ENCODE measurements at regions not wholly inside any gene's neighbourhood (a gene's known extent, or its start where the extent isn't known, plus 50 kb on each side); places are given as distances from the start of the nearest gene placed in this dataset.

DNA sequence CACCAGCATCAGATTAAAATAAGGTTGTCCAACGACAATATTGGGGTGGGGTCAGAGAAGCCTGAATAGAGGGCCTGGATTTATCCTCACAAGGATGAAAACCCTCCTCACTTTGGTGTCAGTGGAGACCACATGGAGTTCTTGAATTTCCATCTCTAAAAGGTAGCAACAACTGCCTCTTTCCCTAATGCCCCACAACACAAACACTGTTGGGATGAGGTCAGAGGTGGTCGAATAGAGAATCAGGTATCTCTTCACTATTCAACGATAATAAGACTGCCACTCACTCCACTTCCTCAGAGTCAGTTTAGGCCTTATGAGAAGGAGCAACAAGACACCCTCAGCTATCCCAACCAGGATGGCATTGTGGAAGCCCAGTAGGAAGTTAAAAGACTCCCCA, 596.1 kb downstream of the HTR1B start:
- Histone ChIP-seq H3K27ac (ENCODE audit: poor library complexity, severe bottlenecking) (no peak overlapping the region), H3K9me3 (ENCODE audit: severe bottlenecking) (no peaks in the 10 kb centered on the region), H3K27me3 (ENCODE audit: insufficient read depth, poor library complexity, severe bottlenecking) (no peaks in the 10 kb centered on the region), H3K36me3 (ENCODE audit: low read depth) (no peaks in the 10 kb centered on the region), H3K4me3 (ENCODE audit: severe bottlenecking) (no peak overlapping the region), H3K4me1 (ENCODE audit: insufficient read depth, poor library complexity, severe bottlenecking) (no peaks in the 10 kb centered on the region)
- ATAC-seq (ENCODE audit: low read depth) (no peak), DNase-seq (ENCODE audit: low spot score) (no peak)
- TF ChIP-seq, protein P1, sequence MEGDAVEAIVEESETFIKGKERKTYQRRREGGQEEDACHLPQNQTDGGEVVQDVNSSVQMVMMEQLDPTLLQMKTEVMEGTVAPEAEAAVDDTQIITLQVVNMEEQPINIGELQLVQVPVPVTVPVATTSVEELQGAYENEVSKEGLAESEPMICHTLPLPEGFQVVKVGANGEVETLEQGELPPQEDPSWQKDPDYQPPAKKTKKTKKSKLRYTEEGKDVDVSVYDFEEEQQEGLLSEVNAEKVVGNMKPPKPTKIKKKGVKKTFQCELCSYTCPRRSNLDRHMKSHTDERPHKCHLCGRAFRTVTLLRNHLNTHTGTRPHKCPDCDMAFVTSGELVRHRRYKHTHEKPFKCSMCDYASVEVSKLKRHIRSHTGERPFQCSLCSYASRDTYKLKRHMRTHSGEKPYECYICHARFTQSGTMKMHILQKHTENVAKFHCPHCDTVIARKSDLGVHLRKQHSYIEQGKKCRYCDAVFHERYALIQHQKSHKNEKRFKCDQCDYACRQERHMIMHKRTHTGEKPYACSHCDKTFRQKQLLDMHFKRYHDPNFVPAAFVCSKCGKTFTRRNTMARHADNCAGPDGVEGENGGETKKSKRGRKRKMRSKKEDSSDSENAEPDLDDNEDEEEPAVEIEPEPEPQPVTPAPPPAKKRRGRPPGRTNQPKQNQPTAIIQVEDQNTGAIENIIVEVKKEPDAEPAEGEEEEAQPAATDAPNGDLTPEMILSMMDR (IDR thresholded peaks at IDR 0.05; ENCODE audit: poor library complexity, severe bottlenecking) = no peak

DNA sequence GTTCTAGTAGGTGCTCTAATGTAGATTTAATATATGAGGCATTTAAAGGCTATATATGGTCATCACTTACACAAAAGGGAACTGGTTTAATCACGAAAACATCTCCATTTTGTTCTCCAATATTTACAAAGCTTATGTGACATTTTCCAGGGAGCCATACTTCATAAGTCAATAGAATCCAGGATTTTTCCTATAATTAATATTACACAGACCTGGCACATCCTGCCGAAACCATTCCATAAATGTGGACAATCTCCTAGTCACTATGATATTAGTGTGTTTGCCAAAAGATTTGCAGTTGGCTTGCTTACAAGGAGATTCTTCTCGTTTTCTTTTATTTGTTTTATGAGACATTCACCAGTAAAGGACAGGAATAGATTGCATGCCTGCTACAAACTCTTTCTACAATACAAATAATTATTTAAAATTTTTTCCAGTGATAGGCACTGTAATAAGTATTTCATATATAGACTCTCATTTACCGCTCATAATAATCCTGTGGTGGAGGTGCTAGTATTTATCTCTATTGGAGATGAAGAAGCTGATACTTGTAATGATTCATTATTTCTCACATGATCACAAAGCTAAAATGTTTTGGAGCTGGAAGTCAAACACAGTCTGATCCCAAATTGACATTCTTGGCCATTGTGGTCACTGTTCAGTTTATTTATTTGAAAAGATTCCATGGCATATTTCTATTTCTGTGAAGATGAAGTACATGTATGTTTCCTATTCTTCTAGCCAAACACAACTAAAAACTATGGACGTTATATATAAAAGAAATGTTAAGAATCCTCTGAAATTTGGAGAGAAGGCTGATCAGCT, 597.0 kb downstream of the HTR1B start:
- H3K36me3 ChIP-seq (ENCODE audit: low read depth) = no peaks in the 10 kb centered on the region
- H3K4me3 ChIP-seq (ENCODE audit: severe bottlenecking) = no peak overlapping the region
- ATAC-seq (ENCODE audit: low read depth) = no peak
- H3K9me3 ChIP-seq (ENCODE audit: severe bottlenecking) = no peaks in the 10 kb centered on the region
- no peaks in the 10 kb centered on the region for H3K4me1 ChIP-seq (ENCODE audit: insufficient read depth, poor library complexity, severe bottlenecking)
- TF ChIP-seq, protein P1 (IDR thresholded peaks at IDR 0.05; ENCODE audit: poor library complexity, severe bottlenecking) = no peak
- H3K27ac ChIP-seq (ENCODE audit: poor library complexity, severe bottlenecking) = no peak overlapping the region
- DNase-seq (ENCODE audit: low spot score) = no peak
- H3K27me3 ChIP-seq (ENCODE audit: insufficient read depth, poor library complexity, severe bottlenecking) = no peaks in the 10 kb centered on the region

DNA sequence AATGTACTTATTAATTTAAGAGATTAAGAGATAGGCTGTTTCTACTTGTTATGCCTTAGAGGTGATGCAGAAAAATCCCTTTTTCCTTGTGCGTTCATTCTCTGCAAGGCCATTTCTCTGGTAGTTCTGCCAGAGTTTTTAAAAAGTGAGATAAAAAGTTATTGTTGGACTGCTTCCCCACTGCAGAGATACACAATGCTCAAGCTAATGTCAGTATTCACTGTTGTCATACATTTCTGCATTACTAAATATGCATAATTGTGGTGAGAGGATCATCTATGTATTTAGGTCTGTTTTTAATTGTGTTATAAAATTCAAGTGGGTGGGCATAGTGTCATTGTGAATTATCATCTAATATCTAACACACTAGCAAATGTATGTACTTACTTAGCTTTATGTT, 600.4 kb downstream of the HTR1B start:
- Histone ChIP-seq H3K4me3 (ENCODE audit: severe bottlenecking) (no peak overlapping the region), H3K27ac (ENCODE audit: poor library complexity, severe bottlenecking) (no peak overlapping the region), H3K9me3 (ENCODE audit: severe bottlenecking) (no peaks in the 10 kb centered on the region), H3K4me1 (ENCODE audit: insufficient read depth, poor library complexity, severe bottlenecking) (no peaks in the 10 kb centered on the region), H3K36me3 (ENCODE audit: low read depth) (no peaks in the 10 kb centered on the region), H3K27me3 (ENCODE audit: insufficient read depth, poor library complexity, severe bottlenecking) (no peaks in the 10 kb centered on the region)
- no peak for DNase-seq (ENCODE audit: low spot score)
- ATAC-seq (ENCODE audit: low read depth) = no peak
- TF ChIP-seq, protein P1 (IDR thresholded peaks at IDR 0.05; ENCODE audit: poor library complexity, severe bottlenecking) = no peak

- DNase-seq (ENCODE audit: low spot score) (no peak), ATAC-seq (ENCODE audit: low read depth) (peak; percentile 59)
- no peaks in the 10 kb centered on the region for H3K4me1 ChIP-seq (ENCODE audit: insufficient read depth, poor library complexity, severe bottlenecking)
- H3K36me3 ChIP-seq (ENCODE audit: low read depth) = no peaks in the 10 kb centered on the region
- no peaks in the 10 kb centered on the region for H3K9me3 ChIP-seq (ENCODE audit: severe bottlenecking)
- H3K27ac ChIP-seq (ENCODE audit: poor library complexity, severe bottlenecking) = no peak overlapping the region
- no peak overlapping the region for H3K4me3 ChIP-seq (ENCODE audit: severe bottlenecking)
- TF ChIP-seq, protein P1 (IDR thresholded peaks at IDR 0.05; ENCODE audit: poor library complexity, severe bottlenecking) = peak; percentile 43
- no peaks in the 10 kb centered on the region for H3K27me3 ChIP-seq (ENCODE audit: insufficient read depth, poor library complexity, severe bottlenecking)
Measured at GRCh38 chr6:76861403-76861802, 601.9 kb downstream of the HTR1B start.

- no peaks in the 10 kb centered on the region for H3K36me3 ChIP-seq (ENCODE audit: low read depth)
- DNase-seq (ENCODE audit: low spot score) (no peak), ATAC-seq (ENCODE audit: low read depth) (no peak)
- no peaks in the 10 kb centered on the region for H3K27me3 ChIP-seq (ENCODE audit: insufficient read depth, poor library complexity, severe bottlenecking)
- no peak overlapping the region for H3K27ac ChIP-seq (ENCODE audit: poor library complexity, severe bottlenecking)
- H3K4me1 ChIP-seq (ENCODE audit: insufficient read depth, poor library complexity, severe bottlenecking) = peaks cover 3% of the 10 kb centered on the region
- no peaks in the 10 kb centered on the region for H3K9me3 ChIP-seq (ENCODE audit: severe bottlenecking)
- TF ChIP-seq, protein P1 (IDR thresholded peaks at IDR 0.05; ENCODE audit: poor library complexity, severe bottlenecking) = no peak
- no peak overlapping the region for H3K4me3 ChIP-seq (ENCODE audit: severe bottlenecking)
Measured at GRCh38 chr6:76856065-76856464, 607.2 kb downstream of the HTR1B start.

Data from RWPE2 (cell line).